ENCODE measurements at regions not wholly inside any gene's neighbourhood (a gene's known extent, or its start where the extent isn't known, plus 50 kb on each side); places are given as distances from the start of the nearest gene placed in this dataset.

- Histone ChIP-seq H3K4me1 (ENCODE audit: control insufficient read depth in 1 of 2, low read depth in 2 of 2) (no peaks in the 10 kb centered on the region), H3K27ac (no peak overlapping the region), H3K4me3 (no peak overlapping the region), H3K9me3 (no peaks in the 10 kb centered on the region), H3K27me3 (replicated peaks; ENCODE audit: insufficient read depth) (no peaks in the 10 kb centered on the region), H3K36me3 (no peaks in the 10 kb centered on the region)
- TF ChIP-seq CTCF (IDR thresholded peaks at IDR 0.05): no peak
- DNase-seq (ENCODE audit: low spot score): no peak
- no peak for ATAC-seq (ENCODE audit: insufficient number of reproducible peaks, low FRiP score, low read depth)
These were observed 507.2 kb upstream of the EEF2KMT start for GRCh38 chr16:5604770-5605169.

- DNase-seq (ENCODE audit: low spot score) (no peak), ATAC-seq (ENCODE audit: insufficient number of reproducible peaks, low FRiP score, low read depth) (no peak)
- no peaks in the 10 kb centered on the region for H3K36me3 ChIP-seq
- no peak for TF ChIP-seq CTCF (IDR thresholded peaks at IDR 0.05)
- H3K4me3 ChIP-seq: no peak overlapping the region
- no peaks in the 10 kb centered on the region for H3K9me3 ChIP-seq
- no peaks in the 10 kb centered on the region for H3K27me3 ChIP-seq (replicated peaks; ENCODE audit: insufficient read depth)
- H3K27ac ChIP-seq: no peak overlapping the region
- no peaks in the 10 kb centered on the region for H3K4me1 ChIP-seq (ENCODE audit: control insufficient read depth in 1 of 2, low read depth in 2 of 2)
These were observed 506.2 kb upstream of the EEF2KMT start for GRCh38 chr16:5603836-5604235.

GRCh38 chr16:5601957-5602356 lies 504.4 kb upstream of the EEF2KMT start:
- Histone ChIP-seq H3K27me3 (replicated peaks; ENCODE audit: insufficient read depth) (no peaks in the 10 kb centered on the region), H3K27ac (no peak overlapping the region), H3K9me3 (no peaks in the 10 kb centered on the region), H3K4me3 (no peak overlapping the region), H3K4me1 (ENCODE audit: control insufficient read depth in 1 of 2, low read depth in 2 of 2) (no peaks in the 10 kb centered on the region), H3K36me3 (no peaks in the 10 kb centered on the region)
- TF ChIP-seq CTCF (IDR thresholded peaks at IDR 0.05): no peak
- DNase-seq (ENCODE audit: low spot score) (no peak), ATAC-seq (ENCODE audit: insufficient number of reproducible peaks, low FRiP score, low read depth) (no peak)

- H3K4me3 ChIP-seq: no peak overlapping the region
- H3K9me3 ChIP-seq: no peaks in the 10 kb centered on the region
- ATAC-seq (ENCODE audit: insufficient number of reproducible peaks, low FRiP score, low read depth): no peak
- no peak for DNase-seq (ENCODE audit: low spot score)
- H3K27ac ChIP-seq: no peak overlapping the region
- no peak for TF ChIP-seq CTCF (IDR thresholded peaks at IDR 0.05)
- H3K27me3 ChIP-seq (replicated peaks; ENCODE audit: insufficient read depth): no peaks in the 10 kb centered on the region
- no peaks in the 10 kb centered on the region for H3K4me1 ChIP-seq (ENCODE audit: control insufficient read depth in 1 of 2, low read depth in 2 of 2)
- no peaks in the 10 kb centered on the region for H3K36me3 ChIP-seq
These were observed 501.2 kb upstream of the EEF2KMT start for GRCh38 chr16:5598793-5599192.

- DNase-seq (ENCODE audit: low spot score): no peak
- ATAC-seq (ENCODE audit: insufficient number of reproducible peaks, low FRiP score, low read depth): no peak
- H3K27ac ChIP-seq: no peak overlapping the region
- no peaks in the 10 kb centered on the region for H3K9me3 ChIP-seq
- no peaks in the 10 kb centered on the region for H3K36me3 ChIP-seq
- no peak for TF ChIP-seq CTCF (IDR thresholded peaks at IDR 0.05)
- H3K4me1 ChIP-seq (ENCODE audit: control insufficient read depth in 1 of 2, low read depth in 2 of 2): no peaks in the 10 kb centered on the region
- H3K4me3 ChIP-seq: no peak overlapping the region
- H3K27me3 ChIP-seq (replicated peaks; ENCODE audit: insufficient read depth): no peaks in the 10 kb centered on the region
These were observed 498.3 kb upstream of the EEF2KMT start for GRCh38 chr16:5595849-5596248.

All from thoracic aorta (tissue), 2 donors.